ENCODE measurements at regions not wholly inside any gene's neighbourhood (a gene's known extent, or its start where the extent isn't known, plus 50 kb on each side); places are given as distances from the start of the nearest gene placed in this dataset.
"Not testable (repeated sequence)": the region's sequence is repeated elsewhere in the genome, so short reads cannot be mapped to it uniquely, and the experiment has no call there.

DNA sequence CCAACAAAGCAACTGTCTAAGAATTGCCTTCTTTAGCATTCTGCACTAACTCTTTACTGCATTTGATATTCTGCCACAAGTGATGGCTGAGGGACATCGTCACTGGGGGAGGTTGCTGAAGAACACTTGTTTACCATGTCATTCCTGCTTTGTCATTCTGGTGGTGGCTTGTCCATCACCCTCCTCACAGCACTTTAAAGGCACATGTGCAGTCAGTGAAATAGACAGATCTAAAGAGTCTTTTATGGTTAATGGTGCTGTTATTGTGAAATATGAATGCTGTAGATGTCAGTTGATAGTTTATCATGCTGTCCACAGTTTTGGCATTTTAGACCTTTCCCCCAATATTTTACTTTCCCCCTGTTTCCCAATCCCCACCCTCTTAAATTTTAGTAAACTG is 120.9 kb upstream of the TSC22D1 start:
- DNase-seq = no peak

DNA sequence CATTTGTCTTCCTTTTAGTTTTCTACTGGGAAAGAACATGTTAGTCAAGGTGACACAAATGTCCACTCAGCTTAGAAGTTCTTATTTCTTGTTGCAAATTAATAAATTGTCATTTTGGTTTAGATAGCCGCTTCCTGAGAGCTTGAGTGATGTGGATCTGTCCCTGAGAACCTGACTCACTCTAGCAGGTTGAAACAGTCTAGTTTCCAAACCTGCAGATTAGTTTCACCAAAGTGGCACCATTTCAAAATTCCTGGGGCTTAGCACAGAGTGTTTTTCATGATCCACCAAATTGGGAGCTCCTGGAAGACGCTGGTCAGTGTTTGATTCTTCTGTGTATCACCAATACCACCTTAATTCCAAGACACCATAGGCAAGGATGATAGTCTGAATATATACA is 119.4 kb upstream of the TSC22D1 start:
- DNase-seq = no peak

GRCh38 chr13:44694842-44695241 is 118.7 kb upstream of the TSC22D1 start:
- no peak for DNase-seq

DNA sequence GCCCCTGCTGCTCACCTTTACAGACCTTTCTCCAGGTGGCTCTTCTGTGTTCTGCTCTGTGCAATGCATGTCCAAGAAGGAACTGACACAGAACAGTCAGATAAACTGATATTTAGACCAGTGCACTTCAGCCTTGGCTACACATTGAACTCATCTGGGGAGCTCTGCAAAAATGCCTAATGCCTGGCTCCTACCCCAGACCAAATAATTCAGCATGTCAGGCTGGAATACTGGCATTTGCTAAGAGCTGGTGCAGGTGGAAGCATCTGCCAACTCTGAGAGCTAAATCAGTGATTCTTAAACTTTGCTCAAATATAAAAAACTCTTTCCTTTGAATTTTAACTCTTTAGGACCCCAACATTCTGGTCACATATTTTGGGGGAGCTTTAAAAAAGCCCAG is 118.2 kb upstream of the TSC22D1 start:
- DNase-seq = no peak

- no peak for DNase-seq
These were observed 117.1 kb upstream of the TSC22D1 start for GRCh38 chr13:44693156-44693764.

DNA sequence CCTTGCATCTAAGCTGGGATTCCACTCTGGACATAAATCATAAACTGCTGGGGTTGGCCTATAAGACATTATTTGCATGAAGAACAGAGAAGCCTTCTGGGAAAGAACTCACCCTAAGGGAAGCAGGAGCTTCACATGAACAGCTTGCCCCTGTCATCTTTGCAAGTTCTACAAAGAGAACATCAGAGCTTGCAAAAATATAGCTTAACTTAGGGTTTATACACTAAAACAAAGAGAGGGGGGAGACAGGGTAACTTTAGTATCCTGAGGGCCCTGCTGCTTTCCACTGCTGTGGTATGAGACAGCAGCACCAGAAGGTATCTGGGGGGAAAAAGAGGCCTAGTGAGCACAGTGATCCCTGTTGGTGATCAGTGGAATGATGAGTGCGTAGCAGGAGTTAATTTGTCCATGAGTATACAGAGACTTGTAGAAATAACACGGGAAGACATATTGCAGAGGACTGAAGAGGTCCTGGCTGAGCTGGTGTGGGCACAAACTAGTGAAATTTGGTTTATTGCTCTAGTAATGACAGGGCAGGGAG is 116.1 kb upstream of the TSC22D1 start:
- DNase-seq = no peak

DNA sequence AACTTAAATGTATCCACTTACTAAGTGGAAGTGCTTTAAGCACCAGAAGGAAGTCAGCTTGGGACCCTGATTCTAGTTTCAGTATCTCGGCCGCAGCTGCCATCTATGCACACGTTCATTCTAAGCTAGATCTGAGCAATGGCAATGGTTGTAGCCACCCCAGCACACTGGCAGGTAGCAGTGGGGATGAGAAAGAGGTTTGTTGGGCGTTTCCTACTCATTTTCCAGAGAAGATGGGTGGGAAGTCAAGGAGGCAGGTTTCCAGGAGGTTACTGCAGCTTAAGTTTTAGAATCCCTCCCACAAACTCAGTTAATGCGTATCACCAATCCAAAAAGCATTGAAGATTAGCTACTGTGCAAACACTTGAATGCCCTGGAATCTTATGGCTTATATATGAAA is 114.2 kb upstream of the TSC22D1 start:
- DNase-seq = no peak

GRCh38 chr13:44688652-44689051 is 112.5 kb upstream of the TSC22D1 start:
- DNase-seq = no peak

DNA sequence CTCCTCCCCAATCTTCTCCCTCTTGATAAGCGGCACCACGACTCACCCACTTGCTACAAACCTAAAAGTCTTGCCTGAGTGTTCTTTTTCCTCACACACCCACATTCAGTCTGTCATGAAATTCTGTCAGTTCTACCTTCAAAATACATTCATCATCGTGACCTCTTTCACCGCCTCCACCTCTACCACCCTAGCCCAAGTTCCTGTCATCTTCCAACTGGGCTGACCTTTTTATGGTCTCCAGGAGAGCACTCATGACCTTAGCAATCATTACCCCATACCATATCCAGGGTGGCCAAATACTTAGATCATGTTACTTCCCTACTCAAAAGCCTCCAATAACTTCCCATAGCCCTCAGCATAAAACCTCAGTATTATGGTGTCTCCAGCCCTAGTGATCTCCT is 110.4 kb upstream of the TSC22D1 start:
- no peak for DNase-seq

DNA sequence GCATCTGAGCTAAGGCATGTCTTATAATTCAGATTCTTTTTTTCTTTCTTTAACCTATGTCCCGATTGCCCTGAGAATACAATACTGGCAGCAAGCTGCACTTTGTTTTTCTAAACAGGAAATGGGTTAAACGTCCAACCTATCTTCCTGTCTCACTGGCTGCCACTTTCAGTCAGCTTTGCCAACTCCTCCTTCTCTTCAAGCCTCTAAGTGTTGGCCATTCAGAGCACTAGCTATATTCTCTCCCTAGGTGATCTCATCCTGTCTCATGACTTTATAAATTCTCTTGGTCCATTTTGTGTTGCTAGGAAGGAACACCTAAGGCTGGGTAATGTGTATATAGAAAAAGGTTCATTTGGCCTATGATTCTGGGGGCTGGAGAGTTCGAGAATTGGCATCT is 109.5 kb upstream of the TSC22D1 start:
- no peak for DNase-seq

DNA sequence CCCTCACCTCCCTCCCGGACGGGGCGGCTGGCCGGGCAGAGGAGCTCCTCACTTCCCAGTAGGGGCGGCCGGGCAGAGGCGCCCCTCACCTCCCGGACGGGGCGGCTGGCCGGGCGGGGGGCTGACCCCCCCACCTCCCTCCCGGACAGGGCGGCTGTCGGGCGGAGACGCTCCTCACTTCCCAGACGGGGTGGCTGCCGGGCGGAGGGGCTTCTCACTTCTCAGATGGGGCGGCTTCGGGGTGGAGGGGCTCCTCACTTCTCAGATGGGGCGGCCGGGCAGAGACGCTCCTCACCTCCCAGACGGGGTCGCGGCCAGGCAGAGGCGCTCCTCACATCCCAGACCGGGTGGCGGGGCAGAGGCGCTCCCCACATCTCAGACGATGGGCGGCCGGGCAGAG is 106.3 kb upstream of the TSC22D1 start:
- DNase-seq = not testable (repeated sequence)

- no peak for DNase-seq
These were observed 104.7 kb upstream of the TSC22D1 start for GRCh38 chr13:44680746-44681355.

DNA sequence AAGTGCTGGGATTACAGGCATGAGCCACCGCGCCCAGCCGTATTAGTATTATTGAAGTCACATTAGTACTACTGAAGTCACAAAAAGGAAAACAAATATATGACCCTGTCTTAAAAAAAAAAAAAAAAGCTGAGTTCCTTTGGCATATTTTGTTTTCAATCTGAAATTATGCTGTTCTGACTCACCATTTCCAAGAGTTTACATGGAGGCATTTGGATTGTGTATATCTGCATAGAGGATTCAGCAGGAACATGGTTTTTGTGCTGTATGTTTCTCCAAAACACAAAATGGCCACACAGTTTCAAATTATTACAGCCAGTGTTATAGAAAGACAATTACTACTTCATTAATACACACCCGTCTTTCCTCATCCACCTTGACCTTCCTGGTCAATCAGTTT is 103.5 kb upstream of the TSC22D1 start:
- DNase-seq = no peak

DNA sequence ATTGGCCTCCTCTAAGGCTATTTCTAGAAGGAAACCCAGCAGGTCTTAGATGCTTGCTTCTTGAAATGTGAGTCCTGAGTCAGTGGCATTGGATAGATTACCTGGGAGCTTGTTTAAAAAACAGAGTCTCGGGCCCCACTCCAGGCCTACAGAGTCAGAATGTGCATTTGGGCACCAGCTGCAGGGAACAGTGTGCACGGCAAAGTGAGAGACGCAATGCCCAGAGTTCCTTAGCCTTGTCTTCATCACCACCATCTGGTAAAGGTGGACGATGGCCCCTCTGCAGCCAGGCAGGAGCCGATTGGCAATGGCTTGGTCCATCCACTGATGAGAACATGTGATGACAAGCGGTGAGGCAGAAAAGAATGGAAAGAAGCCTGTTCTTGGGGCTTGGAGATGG is 102.1 kb upstream of the TSC22D1 start:
- no peak for DNase-seq

DNA sequence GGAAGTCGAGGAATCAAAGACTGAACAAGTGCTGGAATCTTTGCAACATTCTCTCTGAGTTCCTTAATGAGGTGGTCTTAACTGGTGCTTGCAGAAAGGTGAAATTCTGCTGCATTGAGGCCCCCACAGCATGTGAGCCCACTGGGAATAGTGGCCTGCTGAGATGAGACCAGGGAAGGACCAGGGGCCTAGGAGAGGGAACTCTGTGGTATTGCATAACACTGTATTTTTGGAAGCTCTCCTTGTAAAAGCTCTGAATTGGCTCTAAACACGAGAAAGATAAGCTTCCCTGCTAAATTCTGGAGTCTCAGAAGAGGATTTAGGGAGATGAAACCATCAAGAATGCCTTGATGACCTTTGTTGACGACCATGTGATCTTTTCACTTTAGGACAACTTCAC is 100.4 kb upstream of the TSC22D1 start:
- DNase-seq = no peak

- DNase-seq = no peak
These were observed 93.4 kb upstream of the TSC22D1 start for GRCh38 chr13:44669534-44669933.

DNA sequence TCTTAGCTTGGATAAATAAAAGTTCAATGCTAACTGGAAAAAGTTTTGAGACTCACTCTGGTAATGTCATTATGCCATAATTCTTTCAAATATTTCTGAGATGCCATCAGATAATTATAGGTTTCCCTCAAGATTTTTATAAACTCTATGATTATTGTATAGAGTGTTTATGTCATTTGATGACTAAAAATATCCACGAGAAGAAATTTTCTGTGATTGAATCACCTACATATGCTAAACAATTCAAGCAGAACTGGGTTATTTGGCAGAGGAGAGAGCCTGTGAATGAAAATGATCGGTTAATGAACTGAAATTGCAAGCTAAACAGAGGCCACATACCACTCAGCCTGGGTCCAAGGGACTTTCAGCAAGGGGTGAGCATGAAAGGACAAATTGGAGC is 92.6 kb upstream of the TSC22D1 start:
- no peak for DNase-seq

DNA sequence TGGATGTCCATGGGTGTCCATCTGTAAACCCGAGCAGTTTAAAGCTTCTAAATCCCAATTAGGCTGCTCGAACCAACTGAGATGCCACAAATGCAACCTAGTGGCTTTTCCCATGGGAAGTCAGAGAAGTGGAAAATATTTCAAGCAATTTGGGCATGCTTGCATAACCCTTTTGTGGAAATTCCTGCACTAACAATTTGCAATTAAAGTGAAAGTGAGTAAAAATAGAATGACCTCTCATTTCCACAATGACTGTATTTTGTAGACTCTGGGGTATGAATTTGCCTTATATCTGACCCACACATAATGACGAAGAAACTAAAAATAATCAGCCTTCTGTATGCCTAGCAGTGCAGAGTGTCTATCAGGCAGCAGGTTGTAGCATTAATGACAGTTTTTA is 91.8 kb upstream of the TSC22D1 start:
- DNase-seq = no peak

DNA sequence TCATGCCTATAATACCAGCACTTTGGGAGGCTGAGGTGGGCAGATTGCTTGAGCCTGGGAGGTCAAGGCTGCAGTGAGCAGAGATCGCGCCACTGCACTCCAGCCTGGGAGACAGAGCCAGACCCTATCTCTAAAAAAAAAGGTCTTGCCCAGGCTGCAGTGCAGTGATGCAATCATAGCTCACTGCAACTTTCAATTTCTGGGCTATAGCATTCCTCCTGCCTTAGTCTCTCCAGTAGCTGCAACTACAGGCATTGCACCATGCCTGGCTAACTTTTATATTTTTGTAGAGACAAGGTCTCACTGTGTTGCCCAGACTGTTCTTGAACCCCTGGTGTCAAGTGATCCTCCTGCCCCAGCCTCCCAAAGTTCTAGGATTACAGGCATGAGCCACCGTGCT is 90.4 kb upstream of the TSC22D1 start:
- not testable (repeated sequence) for DNase-seq

GRCh38 chr13:44664308-44664707 is 88.2 kb upstream of the TSC22D1 start:
- no peak for DNase-seq

DNA sequence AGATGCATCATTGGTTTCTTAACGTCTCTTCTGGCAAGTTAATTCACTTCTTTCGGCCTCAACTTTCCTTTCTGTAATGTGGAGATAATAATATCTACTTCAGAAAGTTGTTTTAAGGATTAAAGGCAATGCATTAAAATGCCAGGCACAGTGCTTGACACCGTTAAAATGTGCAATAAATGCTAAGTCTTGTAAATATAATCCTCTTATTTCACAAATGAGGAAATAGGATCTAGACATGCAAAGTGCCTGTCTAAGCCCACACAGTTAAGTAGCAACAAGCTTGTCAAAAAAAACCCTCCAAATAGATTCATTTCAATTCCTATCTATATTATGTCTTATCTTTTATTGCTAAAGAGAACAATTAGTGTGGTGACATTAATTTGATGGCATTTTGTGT is 86.4 kb upstream of the TSC22D1 start:
- no peak for DNase-seq

DNA sequence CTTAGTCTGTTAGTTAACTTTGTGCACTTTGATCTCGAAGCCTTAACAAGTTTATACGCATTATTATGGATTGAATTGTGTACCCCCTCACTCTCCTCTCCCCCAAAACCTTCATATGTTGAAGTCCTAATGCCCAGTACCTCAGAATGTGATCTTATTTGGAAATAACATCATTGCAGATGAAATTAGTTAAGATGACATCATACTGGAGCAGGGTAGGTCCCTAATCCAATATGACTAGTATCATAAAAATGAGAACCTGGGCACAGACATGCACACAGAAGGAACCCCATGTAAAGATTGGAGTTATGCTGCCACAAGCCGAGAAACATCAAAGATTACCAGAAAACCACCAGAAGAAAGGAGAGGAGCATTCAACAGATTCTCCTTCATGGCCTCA is 85.8 kb upstream of the TSC22D1 start:
- no peak for DNase-seq

- DNase-seq = no peak
These were observed 83.9 kb upstream of the TSC22D1 start for GRCh38 chr13:44660050-44660449.

DNA sequence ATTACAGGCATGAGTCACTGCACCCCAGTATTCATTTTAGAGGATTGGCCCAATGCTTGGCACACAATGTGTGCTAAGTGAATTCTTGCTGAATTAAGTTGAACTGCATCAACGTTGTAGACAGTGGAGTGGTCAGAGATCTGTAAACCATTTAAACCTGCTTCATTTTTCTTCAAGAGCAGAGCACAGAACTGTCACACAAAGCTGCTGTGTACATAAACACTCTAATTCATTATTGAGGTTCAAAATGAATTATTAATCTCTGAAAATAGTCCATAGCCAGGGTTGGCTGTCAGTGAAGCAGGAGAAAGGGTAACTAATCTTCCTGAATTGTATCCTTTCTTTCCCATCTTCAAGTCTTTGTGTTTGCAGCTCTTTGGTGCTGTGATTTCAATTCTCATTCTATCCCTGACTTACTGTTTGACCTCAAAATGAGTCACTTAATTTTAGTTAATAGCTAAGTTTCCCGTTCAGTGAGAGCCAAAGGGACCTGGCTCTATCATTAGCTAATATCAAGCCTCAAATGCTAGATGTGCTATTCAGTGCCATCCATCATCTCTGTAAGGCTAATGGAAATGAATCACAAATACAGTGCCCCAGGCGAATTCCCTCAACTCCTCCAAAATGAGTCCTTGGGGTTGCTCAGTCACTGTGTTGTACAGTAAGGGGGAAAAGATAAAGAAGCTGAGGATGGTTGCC is 77.0 kb upstream of the TSC22D1 start:
- DNase-seq = no peak
